GM12865 (cell line): ENCODE measurements at regions not wholly inside any gene's neighbourhood (a gene's known extent, or its start where the extent isn't known, plus 50 kb on each side); places are given as distances from the start of the nearest gene placed in this dataset.
"Not testable (repeated sequence)": the region's sequence is repeated elsewhere in the genome, so short reads cannot be mapped to it uniquely, and the experiment has no call there.

Experiments used
- DNase-seq: peaks from one replicate; pipeline ENCODE4 v3.0.0; 2010; ENCODE audit warnings: low read depth
- H3K4me3 ChIP-seq: 2 replicates; pipeline ENCODE4 v1.5.1; 2011; ENCODE audit warnings: mild to moderate bottlenecking, low read depth, low read length, control low read depth
- CTCF ChIP-seq: IDR thresholded peaks from 2 replicates; pipeline ENCODE4 v1.5.1; 2011; ENCODE audit warnings: low read length, control low read depth, low read depth, inconsistent platforms; ENCODE audit not compliant: insufficient read depth; ENCODE audit errors: missing control alignments

GRCh38 chr6:14595751-14596150, 478.2 kb downstream of the CD83 start:
- no peak overlapping the region for H3K4me3 ChIP-seq
- TF ChIP-seq CTCF, result no peak
- no peak for DNase-seq

- H3K4me3 ChIP-seq, result no peak overlapping the region
- no peak for DNase-seq
- no peak for TF ChIP-seq CTCF
Observed at GRCh38 chr6:14596410-14596809, 478.8 kb downstream of the CD83 start.

GRCh38 chr6:14597090-14597489, 479.5 kb downstream of the CD83 start:
- H3K4me3 ChIP-seq, result no peak overlapping the region
- TF ChIP-seq CTCF, result no peak
- DNase-seq, result no peak

- DNase-seq, result no peak
- TF ChIP-seq CTCF, result no peak
- H3K4me3 ChIP-seq, result no peak overlapping the region
Observed at GRCh38 chr6:14598017-14598864, 480.7 kb downstream of the CD83 start.

GRCh38 chr6:14600306-14600705, 482.7 kb downstream of the CD83 start:
- DNase-seq, H3K4me3 ChIP-seq: not testable (repeated sequence)

GRCh38 chr6:14601490-14601889, 483.9 kb downstream of the CD83 start:
- no peak for DNase-seq
- no peak overlapping the region for H3K4me3 ChIP-seq
- TF ChIP-seq CTCF, result no peak

GRCh38 chr6:14606353-14606752, 488.8 kb downstream of the CD83 start:
- no peak for DNase-seq
- TF ChIP-seq CTCF, result no peak
- H3K4me3 ChIP-seq, result no peak overlapping the region
